ENCODE measurements at regions not wholly inside any gene's neighbourhood (a gene's known extent, or its start where the extent isn't known, plus 50 kb on each side); places are given as distances from the start of the nearest gene placed in this dataset.

GRCh38 chr1:217135987-217136894 is 413.0 kb upstream of the ESRRG start:
- H3K4me2 ChIP-seq (ENCODE audit: low read length), result peak overlapping the region; percentile 93
- Mint-ChIP-seq H3K4me3 (ENCODE audit: unreplicated experiment) (peak overlapping the region; percentile 90), H3K27ac (ENCODE audit: unreplicated experiment) (peak overlapping the region; percentile 59), H3K36me3 (ENCODE audit: low read depth, unreplicated experiment) (no peaks in the 10 kb centered on the region), H3K9me3 (ENCODE audit: unreplicated experiment) (peaks cover 1% of the 10 kb centered on the region), H3K27me3 (ENCODE audit: low read depth, unreplicated experiment) (peaks cover 93% of the 10 kb centered on the region), H3K4me1 (ENCODE audit: low read depth, unreplicated experiment) (peaks cover 9% of the 10 kb centered on the region)
- no peaks in the 10 kb centered on the region for H3K36me3 ChIP-seq (ENCODE audit: insufficient read depth, low read length)
- H3K4me3 ChIP-seq (ENCODE audit: insufficient read depth, low read depth, low read length), result peak overlapping the region; percentile 57
- no peak overlapping the region for H3K27ac ChIP-seq (ENCODE audit: low read depth, low read length)
- peaks cover 12% of the 10 kb centered on the region for H3K4me1 ChIP-seq (ENCODE audit: insufficient read depth, low read length)
- no peaks in the 10 kb centered on the region for H3K79me2 ChIP-seq (ENCODE audit: insufficient read depth, low read length)
- no peaks in the 10 kb centered on the region for H4K20me1 ChIP-seq (ENCODE audit: insufficient read depth, low read length)
- H2AFZ ChIP-seq (ENCODE audit: low read depth, low read length), result no peak overlapping the region
- H3K27me3 ChIP-seq (ENCODE audit: insufficient read depth, low read length), result peaks cover 72% of the 10 kb centered on the region
- FAIRE-seq (no peak), DNase-seq (ENCODE audit: low read depth) (no peak)
- TF ChIP-seq EZH2 (IDR thresholded peaks at IDR 0.05; ENCODE audit: insufficient read depth, low read length) (no peak), CTCF (IDR thresholded peaks at IDR 0.05; ENCODE audit: insufficient read depth, low read depth, low read length) (no peak)
- no peaks in the 10 kb centered on the region for H3K9me3 ChIP-seq (ENCODE audit: insufficient read depth, low read depth, low read length)
- no peak overlapping the region for H3K9ac ChIP-seq (ENCODE audit: low read length)

- Mint-ChIP-seq H3K36me3 (ENCODE audit: low read depth, unreplicated experiment) (no peaks in the 10 kb centered on the region), H3K4me3 (ENCODE audit: unreplicated experiment) (peak overlapping the region; percentile 90), H3K9me3 (ENCODE audit: unreplicated experiment) (peaks cover 1% of the 10 kb centered on the region), H3K27ac (ENCODE audit: unreplicated experiment) (no peak overlapping the region), H3K27me3 (ENCODE audit: low read depth, unreplicated experiment) (peaks cover 91% of the 10 kb centered on the region), H3K4me1 (ENCODE audit: low read depth, unreplicated experiment) (peaks cover 9% of the 10 kb centered on the region)
- Histone ChIP-seq H3K4me2 (ENCODE audit: low read length) (peak overlapping the region; percentile 93), H3K4me3 (ENCODE audit: insufficient read depth, low read depth, low read length) (peak overlapping the region; percentile 57), H3K4me1 (ENCODE audit: insufficient read depth, low read length) (peaks cover 12% of the 10 kb centered on the region), H3K9ac (ENCODE audit: low read length) (no peak overlapping the region), H3K27me3 (ENCODE audit: insufficient read depth, low read length) (peaks cover 68% of the 10 kb centered on the region), H3K79me2 (ENCODE audit: insufficient read depth, low read length) (no peaks in the 10 kb centered on the region), H3K27ac (ENCODE audit: low read depth, low read length) (no peak overlapping the region), H4K20me1 (ENCODE audit: insufficient read depth, low read length) (no peaks in the 10 kb centered on the region), H2AFZ (ENCODE audit: low read depth, low read length) (peak overlapping the region; percentile 73), H3K9me3 (ENCODE audit: insufficient read depth, low read depth, low read length) (no peaks in the 10 kb centered on the region), H3K36me3 (ENCODE audit: insufficient read depth, low read length) (no peaks in the 10 kb centered on the region)
- no peak for FAIRE-seq
- TF ChIP-seq EZH2 (IDR thresholded peaks at IDR 0.05; ENCODE audit: insufficient read depth, low read length) (no peak), CTCF (IDR thresholded peaks at IDR 0.05; ENCODE audit: insufficient read depth, low read depth, low read length) (no peak)
- DNase-seq (ENCODE audit: low read depth), result no peak
These were observed 412.3 kb upstream of the ESRRG start for GRCh38 chr1:217135569-217135915.
